Fibroblast of lung (primary cell): ENCODE measurements at regions not wholly inside any gene's neighbourhood (a gene's known extent, or its start where the extent isn't known, plus 50 kb on each side); places are given as distances from the start of the nearest gene placed in this dataset.

Experiments
- CTCF ChIP-seq, 2 donors: IDR thresholded peaks in 1 of 2; conservative IDR thresholded peaks in 1 of 2; 1 replicate in 1 of 2; 2 replicates in 1 of 2; pipeline ENCODE4 v1.5.1; 2011 to 2012; ENCODE audit warnings: low read length in 2 of 2, control low read depth in 1 of 2, inconsistent platforms in 1 of 2, low read depth in 1 of 2, mild to moderate bottlenecking in 1 of 2
- EZH2 ChIP-seq: IDR thresholded peaks from 2 replicates; pipeline ENCODE4 v1.5.1; 2012; ENCODE audit warnings: low read length, control low read depth, mild to moderate bottlenecking; ENCODE audit errors: missing control alignments

- TF ChIP-seq CTCF (conservative IDR thresholded peaks at IDR 0.05 in 1 of 2, IDR thresholded peaks at IDR 0.05 in 1 of 2; ENCODE audit: low read depth in 1 of 2, low read length in 2 of 2) (no peak), EZH2 (no peak)
These were observed 846.5 kb upstream of the NCAM2 start for GRCh38 chr21:20151741-20152140.
